HFF-Myc (cell line): ENCODE measurements at regions not wholly inside any gene's neighbourhood (a gene's known extent, or its start where the extent isn't known, plus 50 kb on each side); places are given as distances from the start of the nearest gene placed in this dataset.

Source experiments
- DNase-seq: peaks from one replicate; pipeline ENCODE4 v3.0.0-alpha.2; 2011; ENCODE audit warnings: low read depth; ENCODE audit errors: extremely low read depth
- H3K4me3 ChIP-seq: replicated peaks from 2 replicates; pipeline ENCODE4 v1.5.1; 2011; ENCODE audit warnings: low read depth, mild to moderate bottlenecking, control low read depth, low read length
- TF ChIP-seq, protein P1 (sequence below): IDR thresholded peaks from 2 replicates; pipeline ENCODE4 v1.5.1; 2012; ENCODE audit warnings: mild to moderate bottlenecking, low read depth, low read length, control low read depth; ENCODE audit errors: missing control alignments

DNA sequence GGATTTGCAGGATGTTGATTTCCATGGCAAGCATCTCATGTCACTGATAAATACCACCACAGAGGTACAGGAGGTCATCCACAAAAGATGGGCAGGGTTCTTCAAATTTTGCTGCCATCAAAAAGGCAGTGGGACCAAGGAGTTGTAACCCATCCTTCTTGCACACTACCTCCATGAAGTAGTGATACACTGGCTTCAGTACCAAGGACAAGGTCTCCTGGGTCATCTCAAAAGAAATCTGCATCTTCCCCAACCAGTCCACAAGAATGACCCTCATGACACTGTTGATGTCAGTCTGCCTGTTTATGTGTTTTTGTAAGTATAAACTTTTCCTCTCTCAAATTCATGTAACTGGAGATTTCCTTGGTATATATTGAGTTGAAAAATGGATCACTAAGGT lies 298.2 kb downstream of the CDH9 start:
- DNase-seq, result no peak
- TF ChIP-seq, protein P1, sequence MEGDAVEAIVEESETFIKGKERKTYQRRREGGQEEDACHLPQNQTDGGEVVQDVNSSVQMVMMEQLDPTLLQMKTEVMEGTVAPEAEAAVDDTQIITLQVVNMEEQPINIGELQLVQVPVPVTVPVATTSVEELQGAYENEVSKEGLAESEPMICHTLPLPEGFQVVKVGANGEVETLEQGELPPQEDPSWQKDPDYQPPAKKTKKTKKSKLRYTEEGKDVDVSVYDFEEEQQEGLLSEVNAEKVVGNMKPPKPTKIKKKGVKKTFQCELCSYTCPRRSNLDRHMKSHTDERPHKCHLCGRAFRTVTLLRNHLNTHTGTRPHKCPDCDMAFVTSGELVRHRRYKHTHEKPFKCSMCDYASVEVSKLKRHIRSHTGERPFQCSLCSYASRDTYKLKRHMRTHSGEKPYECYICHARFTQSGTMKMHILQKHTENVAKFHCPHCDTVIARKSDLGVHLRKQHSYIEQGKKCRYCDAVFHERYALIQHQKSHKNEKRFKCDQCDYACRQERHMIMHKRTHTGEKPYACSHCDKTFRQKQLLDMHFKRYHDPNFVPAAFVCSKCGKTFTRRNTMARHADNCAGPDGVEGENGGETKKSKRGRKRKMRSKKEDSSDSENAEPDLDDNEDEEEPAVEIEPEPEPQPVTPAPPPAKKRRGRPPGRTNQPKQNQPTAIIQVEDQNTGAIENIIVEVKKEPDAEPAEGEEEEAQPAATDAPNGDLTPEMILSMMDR, result no peak
- no peak overlapping the region for H3K4me3 ChIP-seq

DNA sequence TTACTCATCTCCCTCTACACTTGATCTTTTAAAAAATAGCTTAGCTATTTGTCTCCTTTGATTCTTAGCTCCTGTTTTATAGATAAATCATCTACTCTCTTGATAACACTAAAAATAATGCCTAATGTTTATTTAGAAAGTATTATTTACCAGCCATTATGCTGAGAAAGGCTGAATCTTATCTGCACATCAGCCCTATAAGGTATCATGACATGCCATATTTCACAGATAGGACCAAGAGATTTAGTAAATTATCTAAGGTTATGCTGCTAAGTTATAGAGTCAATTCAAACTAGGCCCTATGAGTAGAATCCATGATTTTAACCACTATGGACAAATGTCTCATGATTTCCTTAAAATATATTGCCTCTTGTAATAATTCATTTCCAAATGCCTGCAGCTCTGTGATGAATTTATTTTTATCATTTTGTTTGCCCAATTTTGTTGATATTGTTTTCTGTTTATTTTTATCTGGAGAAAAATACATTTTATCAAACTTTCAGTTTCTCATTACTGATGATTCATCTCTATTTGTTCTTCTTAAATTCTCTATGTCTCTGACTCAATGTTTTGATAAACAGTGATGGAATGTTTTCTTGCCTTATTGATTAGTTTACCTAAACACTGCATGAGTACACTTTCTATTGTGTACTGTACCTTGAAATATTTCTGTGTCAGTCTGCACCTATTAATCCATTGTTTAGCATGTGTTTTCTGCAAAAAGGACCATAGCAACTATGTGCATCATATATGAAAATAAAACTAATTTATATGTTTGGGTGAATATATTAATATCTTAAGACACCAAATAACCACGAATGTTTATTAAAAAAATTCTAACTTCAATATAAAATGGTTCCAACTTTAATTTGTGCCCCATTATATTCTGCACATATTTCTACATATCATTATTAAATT lies 300.8 kb downstream of the CDH9 start:
- TF ChIP-seq, protein P1, result no peak
- no peak for DNase-seq
- no peak overlapping the region for H3K4me3 ChIP-seq

DNA sequence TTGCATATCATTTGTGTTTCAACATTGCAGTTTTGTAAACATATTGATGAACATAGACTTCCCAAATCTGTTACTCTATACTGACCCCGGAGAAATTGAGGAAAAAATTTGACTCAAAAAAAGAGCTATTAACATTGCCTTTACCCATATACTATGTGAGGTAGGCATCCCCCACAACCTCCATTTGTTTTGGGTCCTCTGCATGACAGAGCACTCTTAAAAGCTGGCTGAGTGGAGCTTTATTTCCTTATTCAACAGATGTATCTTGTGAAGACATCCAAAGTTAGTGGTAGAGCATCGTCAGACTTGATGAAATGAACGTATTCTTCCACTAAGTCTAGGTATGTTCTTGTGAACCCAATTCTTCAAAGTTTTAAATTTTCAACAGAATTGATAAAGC lies 310.5 kb downstream of the CDH9 start:
- no peak overlapping the region for H3K4me3 ChIP-seq
- TF ChIP-seq, protein P1, result no peak
- no peak for DNase-seq

DNA sequence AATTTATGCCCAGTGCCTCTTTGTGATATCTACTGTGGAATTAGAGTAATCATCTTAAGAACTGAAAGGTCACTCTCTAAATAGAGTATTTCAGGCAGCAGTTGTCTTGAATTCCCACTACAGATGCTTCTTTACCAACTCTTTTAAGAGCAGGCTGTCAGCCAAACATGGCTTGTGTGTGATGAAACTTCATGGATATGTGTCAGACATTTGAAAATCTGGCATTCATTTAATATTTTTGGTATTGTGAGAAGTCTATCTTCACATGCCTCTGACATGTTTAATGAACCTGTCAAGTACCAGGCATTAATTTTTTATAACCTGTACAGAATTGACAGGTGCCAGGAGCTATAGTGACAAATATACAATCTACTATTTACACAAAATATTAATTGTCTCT lies 318.6 kb downstream of the CDH9 start:
- DNase-seq, result no peak
- H3K4me3 ChIP-seq, result no peak overlapping the region
- TF ChIP-seq, protein P1, result no peak

DNA sequence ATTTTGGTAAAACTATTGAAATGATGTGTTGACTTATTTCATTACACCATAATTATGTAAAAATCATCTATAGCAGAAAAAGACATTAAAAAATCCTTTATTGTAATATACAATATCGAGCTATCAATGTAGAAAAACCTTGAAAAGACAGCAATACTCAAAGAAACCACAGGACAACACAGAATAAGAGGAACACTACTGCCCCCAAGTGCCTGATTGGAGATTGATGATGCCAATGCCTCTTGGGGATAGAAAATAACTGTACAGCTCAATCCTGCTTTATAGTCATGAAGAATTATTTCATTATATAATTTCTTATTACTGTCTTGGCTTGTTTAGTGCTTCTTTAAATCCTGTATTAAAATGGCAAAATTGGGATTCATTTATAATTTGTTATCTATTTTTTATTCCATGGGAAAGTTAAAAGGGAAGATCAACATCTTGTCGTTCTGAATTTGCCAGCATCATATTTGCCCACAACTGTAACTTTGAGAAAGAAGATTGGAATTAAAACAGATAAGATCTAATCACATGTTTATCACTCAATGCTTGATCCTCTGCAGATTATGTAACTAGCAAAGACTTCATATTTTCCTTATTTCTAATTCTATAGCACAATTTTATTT lies 337.5 kb downstream of the CDH9 start:
- TF ChIP-seq, protein P1, result no peak
- H3K4me3 ChIP-seq, result no peak overlapping the region
- DNase-seq, result no peak

DNA sequence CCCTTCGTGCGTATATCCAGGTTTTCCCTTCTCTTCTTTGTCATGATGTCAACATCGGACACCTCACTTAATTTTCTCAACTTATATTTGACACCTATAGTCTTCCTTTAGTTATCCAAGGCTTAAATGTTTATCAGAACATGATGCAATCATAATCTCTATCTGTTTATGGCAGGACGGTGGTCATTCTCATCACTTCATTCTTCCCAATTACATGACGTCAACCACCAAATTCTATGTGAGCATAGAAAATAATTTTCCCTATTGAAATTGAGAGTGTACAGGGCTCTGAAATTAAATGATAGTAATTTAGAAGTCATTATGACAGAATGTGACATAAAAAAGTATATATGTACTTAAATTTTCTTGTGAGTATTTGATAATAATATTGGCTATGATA lies 345.4 kb downstream of the CDH9 start:
- TF ChIP-seq, protein P1, result no peak
- no peak overlapping the region for H3K4me3 ChIP-seq
- DNase-seq, result no peak
